Fibroblast of upper back skin (primary cell): ENCODE measurements at regions not wholly inside any gene's neighbourhood (a gene's known extent, or its start where the extent isn't known, plus 50 kb on each side); places are given as distances from the start of the nearest gene placed in this dataset.

Source experiments
- DNase-seq: peaks from one replicate; pipeline ENCODE4 v3.0.0-alpha.2; 2013

DNA sequence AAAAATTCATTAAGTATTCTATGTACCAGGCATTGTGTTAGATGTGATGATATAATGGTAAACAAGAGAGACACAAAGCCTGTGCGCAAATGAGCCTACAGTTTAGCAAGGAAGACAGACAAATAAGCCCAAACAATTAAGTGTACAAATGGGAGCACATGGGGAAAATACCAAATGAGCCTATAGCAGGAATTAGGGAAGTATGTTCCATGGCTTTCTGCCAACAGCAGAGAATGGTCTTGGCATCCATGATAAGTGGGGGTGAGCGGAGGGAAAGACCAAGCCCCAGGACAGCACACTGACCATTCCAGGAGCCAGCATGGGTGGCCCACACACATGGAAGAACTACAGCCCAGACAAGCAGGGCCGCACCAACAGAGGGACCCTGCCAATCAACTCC, 369.7 kb downstream of the DEPDC1B start:
- DNase-seq = no peak

DNA sequence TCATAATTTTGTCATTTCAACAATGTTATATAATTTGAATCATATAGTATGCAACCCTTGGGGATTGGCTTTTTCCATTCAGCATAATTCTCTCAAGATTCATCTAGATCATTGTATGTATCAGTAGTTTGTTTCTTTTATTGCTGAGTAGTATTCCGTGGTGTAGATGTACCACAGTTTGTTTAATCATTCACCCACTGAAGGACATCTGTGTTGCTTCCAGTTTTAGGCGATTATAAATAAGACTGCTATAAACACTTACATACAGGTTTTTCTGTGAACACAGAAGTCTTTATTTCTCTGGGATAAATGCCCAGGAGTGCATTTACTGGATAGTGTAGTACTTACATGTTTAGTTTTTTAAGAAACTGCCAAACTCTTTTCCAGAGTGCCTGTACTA, 374.1 kb downstream of the DEPDC1B start:
- no peak for DNase-seq

DNA sequence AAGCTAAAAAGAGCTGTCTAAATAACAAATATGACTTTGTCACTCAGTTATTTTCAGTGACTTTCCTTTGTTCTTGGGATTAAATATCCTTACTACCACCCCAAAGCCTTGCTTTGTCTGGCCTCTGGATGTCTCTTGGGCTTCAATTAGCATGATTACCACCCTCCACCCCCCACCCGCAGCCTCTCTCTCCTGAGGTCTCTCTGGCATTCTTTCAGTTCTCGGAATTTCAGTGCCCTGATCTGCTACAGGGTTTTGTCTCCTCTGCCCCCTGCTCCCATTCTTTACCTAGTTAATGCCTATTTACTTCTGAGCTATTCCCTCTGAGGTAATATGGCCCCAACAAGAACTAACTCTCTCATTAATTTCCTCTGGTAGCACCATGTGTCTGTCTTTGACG, 376.4 kb downstream of the DEPDC1B start:
- DNase-seq = no peak

DNA sequence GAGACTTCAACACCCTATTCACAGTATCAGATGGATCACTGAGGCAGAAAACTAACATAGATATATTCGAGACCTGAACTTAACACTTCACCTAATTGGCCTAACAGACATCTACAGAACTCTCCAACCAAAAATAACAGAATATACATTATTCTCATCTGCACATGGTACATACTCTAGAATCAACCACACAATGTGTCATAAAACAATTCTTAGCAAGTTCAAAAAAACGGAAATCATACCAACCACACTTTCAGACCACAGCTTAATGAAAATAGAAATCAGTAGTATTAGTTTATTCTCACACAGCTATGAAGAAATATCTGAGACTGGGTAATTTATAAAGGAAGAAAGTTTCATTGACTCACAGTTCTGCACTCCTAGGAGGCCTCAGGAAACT, 387.9 kb downstream of the DEPDC1B start:
- DNase-seq = no peak

DNA sequence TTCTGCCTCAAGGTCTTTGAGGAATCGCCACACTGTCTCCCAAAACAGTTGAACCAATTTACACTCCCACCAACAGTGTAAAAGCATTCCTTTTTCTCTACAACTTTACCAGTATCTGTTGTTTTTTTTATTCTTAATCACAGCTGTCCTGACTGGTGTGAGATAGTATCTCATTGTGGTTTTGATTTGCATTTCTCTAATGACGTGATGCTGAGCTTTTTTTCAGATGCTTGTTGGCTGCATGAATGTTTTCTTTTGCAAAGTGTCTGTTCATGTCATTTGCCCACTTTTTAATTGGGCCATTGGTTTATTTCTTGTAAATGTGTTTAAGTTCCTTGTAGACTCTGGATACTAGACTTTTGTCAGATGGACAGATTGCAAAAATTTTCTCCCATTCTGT, 400.0 kb downstream of the DEPDC1B start:
- no peak for DNase-seq

DNA sequence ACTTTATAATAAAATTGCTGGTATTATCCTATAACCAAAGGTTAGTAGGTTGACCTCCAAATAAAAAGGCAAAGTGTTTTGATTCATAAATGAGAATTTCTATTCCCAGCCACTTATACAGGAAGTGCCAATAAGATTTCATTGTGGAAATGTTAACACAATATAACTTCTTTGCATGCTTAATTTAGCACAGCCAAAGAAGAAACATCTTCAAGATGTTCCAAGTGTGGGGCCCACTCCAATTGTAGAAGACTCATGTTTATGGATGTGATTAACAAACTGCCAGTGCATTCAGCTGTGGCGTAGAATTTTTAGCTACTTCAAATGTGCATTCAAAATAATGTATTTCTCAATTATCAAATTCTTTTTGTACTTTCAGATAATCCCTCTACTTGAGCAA, 402.3 kb downstream of the DEPDC1B start:
- DNase-seq = no peak

DNA sequence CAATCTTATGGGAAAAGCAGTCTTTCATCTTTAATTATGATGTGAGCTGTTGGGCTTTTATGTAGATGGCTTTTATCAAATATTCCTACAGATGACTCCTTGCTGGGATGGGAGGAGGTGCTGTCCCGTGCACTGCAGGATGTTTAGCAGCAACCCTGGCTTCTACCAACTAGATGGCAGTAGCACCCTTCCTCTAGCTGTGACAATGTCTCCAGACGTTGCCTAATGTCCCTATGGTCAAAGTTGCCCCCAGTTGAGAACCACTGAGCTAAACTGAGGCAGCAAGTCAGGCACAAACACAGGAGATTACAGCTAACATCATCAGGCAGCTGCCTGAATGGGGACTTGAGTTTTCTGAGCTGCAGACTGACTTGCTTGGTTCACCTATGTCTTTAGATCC, 401.9 kb upstream of the PDE4D start:
- DNase-seq = peak; percentile 42

DNA sequence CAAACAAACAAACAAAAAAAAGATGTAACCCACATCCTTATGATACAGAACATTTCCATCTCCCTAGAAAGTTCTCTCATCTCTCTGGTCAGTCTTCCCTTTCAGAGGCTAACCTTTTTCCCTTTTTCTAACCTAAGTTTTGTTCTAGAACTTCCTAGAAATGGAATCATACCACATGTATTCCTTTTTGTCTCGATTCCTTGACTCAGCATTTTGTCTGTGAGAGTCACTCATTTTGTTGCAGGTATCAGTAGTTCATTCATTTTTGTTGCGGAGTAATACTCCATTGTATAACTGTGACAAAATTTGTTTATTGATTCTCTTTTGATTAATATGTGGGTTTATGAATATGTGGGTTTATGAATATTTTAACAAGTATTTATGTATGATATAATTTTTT, 400.0 kb upstream of the PDE4D start:
- no peak for DNase-seq

DNA sequence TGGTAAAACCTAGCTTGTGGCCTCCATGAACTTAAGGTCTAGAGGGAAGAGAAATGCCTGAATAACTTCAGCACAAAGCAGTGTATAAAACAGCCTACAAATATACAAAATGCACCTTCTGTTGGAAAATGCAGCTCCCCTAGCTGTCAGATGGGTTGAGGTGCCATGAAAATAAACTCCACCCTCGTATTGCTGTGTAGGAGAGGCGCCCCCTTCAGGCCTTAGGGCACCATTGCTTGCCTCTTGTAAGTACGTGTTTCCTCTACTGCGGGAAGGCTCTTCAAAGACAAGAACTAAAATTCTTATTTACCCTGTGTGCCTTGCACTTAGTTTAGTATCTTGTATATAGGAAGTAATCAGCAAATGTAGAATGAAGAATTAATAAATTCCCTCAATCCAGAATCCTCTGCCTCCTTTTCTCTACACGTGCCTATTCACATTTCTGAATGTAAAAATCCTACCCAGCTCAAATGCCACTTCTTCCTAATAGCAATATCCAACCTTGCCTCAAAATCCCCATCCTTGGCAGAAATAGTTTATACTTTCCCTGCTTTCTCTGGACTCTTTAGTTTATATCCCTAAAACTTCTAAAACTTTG, 393.7 kb upstream of the PDE4D start:
- peak; percentile 69 for DNase-seq

DNA sequence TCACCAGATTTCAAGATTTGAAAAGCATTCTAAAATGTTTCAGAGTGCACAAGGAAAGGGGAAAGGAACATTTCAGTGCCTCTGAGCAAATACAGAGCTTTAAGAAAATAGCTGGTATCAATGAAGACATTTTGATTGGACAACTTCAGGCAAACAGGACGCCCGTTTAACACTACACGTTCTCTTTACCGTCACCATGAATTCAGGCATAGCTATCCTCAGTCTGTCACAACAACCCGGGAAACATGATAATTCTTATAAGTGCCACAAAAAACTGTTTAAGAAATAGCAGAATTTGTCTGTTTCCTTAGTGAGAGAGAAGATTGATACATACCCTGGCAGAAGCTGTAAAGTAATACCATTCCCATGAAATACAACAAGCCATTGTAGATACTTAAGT, 392.4 kb upstream of the PDE4D start:
- no peak for DNase-seq

DNA sequence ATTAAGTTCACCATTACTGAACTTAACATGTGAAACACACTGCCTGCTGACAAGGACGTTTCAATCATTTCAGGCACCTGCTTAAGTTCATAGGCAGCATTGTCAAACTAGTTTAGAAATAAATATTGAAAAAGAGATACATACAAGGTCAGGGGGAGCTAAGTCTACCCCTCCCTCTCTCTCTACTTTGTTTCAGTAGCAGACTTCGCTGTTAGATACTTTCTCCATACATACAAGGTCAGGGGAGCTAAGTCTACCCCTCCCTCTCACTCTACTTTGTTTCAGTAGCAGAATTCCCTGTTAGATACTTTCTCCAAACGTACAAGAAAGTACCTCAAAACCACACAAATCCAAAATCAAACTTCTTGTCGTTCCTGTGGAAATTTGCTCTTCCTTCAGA, 387.4 kb upstream of the PDE4D start:
- DNase-seq = no peak

DNA sequence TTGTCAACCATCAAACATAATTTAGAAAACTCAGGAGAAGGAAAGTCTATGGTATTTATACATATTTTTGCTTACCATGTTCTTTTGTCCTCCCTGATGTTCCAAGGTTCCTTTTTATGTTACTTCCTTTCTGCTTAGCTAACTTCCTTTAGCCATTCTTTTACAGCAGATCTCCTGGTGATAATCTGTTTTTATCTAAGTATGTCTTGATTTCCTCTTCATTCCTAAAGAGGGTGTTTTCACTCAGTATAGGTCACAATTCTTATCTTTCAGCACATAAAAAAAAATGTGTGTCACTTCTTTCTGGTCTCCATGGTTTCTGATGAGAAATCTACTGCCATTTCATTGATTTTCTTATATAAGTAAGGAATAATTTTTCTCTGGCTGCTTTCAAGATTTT, 384.4 kb upstream of the PDE4D start:
- DNase-seq = no peak

DNA sequence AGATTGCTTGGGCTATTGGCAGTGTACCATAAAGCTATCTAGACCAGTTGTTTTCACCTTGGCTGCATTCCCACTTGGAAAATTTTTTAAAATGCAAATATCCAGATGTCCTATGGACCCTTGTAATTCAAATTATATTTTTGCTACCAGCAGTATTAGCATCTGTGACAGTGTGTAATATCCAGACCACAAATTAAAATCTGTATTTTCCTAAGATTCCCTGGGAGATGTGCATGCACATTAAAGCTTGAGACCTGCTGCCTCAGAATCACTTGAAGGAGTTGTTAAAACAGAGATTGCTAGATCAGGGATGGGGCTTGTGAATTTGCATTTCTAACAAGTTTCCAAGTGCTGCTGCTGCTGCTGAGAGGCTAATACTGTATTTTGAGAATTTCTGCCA, 381.2 kb upstream of the PDE4D start:
- peak; percentile 5 for DNase-seq

DNA sequence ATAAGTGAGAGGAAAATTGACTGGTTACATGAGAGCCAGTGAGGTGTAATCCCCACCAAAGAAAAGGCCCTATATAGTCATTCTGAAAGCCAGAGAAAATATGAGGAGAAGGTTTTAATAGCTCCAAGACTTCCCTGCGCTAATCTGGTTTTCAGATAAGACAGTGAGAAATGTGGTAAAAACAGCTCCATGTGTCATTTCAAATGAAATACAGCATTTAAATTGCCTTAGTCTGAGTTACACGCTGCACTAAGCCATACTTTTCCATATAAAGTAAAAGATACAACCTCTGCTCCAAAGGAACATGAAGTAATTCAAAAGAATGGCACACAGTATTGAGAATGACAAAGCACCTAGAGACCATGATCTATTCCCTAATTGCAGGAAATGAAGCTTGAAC, 378.0 kb upstream of the PDE4D start:
- DNase-seq = peak; percentile 23

DNA sequence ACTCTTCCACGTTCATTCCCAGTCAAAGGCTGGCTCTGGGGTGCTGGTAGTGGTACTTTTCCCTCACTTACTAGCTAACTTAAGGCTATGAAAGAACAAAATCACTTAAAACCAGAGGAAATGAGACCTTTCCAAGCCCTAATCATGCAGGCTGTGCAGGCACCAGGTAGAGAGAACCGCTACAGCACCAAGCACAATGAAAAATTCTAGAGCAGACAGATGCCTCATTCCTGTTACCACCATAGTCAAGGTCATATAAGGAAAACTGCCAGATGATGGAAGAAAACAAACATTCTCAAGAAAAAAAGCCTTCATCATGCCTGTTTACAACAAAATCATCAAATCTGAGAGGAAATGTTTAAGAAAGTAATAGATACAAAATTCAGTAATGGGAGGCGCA, 374.4 kb upstream of the PDE4D start:
- DNase-seq = no peak

DNA sequence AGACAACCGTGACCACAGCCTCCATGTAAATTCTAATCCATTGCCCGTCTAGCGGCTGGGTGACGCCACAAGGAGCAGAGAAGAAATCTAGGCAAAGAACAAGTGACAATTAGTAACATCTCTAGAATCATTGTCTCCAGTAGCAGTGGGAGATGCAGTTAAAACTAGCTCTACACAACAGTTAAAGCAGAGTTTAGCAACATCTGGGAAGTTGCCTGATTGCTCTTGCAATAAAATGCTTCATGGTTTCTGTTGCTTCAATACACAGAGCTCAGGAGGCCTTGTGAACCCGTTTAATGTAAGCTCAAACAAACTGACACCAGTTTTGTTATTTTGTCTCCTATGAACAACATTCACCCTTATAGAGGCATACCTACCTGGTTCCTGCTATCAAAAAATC, 369.8 kb upstream of the PDE4D start:
- DNase-seq = no peak

DNA sequence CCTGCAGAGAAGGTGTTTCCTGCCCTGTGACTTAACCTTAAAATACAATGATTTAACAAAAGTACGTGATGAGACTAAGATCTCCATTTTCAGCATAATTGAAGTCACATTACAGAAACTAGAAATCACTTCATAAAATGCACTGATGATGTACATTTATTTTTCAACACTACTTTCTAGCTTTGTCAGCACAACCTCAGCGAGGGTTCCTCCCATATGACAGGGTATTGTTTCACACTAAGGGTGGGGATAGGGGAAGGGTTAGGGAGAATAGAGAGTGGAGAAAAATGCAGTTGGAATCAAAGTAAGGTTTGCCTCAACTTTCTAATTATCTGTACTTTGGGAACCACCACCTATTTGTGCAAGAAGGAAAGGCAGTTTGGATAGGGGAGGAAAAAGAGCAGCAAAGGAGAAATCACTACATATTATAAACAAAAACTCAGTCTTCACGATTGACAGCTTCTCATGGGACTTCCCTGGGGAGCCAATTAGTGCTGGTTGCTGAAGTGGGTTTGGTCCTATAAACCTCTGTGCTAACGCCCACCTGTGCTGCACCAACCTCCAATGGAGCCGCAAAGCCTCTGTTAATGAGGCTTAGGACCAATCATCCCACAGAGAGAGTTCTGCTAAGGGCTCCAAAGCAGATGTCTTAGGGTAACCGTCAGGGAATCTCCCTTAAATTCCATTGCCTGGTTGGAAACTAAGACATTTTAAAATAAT, 369.2 kb upstream of the PDE4D start:
- no peak for DNase-seq

DNA sequence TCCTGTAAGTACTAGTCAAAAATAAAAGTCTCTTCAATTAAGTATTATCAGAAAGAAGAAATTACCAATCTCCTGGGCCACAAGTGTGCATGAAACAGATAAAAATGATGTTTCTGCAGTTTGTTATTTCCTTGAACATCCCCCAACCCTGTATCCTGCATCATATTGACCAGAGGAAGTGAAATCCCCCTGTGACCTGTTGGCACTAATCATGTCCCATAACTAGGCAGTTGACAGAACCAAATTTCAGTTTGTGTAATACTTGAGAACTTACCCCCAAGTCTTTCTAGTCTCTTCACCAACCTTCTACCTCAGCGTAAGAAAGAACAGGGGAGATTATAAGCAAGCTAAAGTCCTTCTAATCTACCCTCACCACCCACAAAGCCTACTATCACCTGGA, 368.2 kb upstream of the PDE4D start:
- DNase-seq = no peak

DNA sequence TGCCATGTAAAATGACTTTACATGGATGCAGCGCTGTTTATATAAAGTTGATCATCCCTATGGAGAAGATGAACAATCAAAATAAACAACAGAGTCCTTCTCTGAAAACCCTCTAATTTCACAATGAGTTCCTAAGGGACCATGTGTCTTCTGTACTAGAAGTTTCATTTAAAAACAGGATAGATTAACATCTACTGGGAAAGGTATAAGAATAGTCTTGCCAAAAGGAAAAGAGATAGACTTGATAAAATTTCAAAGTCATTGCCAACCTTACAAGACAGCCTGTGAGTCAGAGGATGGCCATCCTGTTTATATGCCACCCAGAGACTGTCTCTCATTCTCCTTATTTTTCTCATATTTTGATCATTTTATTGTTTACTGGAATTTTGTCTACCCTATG, 367.1 kb upstream of the PDE4D start:
- DNase-seq = no peak

DNA sequence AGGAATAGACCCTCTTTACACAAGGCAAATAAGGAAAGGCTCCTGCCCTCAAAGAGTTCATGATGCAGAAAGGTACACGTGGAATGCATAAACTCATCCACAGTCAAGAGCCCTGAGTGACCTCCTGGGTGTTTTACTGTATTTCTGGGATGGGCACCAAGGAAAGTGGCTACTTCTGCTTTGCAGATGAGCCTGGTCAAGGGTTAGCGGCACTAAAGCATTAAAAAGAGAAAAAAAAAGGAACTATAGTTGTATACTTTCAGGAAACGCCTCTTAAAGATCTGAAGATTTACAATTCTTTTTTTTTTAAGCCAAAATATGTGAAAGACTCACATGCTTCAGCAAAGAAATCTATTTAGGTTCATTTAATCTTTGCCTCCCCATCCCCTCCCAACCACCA, 366.2 kb upstream of the PDE4D start:
- no peak for DNase-seq

DNA sequence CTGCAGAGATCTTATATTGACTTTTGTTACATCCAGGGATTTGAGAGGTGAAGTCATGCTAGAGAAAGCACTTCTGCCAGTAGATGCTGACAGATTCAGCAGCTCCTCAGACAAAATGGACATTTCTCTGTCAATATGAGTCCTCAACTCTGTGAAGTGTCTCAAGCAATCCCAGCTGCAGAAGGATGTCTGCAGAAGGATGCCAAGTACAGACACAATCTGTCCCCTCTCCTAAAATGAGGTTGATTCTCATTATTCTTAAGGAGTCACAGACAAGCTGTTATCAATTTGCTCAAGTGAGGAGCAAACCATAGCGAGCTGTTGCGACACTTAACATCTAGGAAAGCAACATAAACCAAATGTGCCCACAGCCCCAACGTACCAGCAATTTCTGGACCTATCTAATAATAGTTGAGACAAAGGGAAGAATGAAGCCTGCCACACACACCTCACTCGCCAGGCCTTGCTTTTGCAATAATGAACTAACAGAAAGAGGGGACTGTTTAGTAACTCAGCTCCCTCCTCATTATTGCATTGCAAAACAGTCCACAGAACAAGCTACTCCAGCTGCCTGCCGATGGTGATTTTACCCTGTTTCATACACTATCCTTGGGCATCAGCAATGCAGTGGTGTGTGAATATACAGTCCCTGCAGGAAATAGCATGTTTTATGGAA, 364.2 kb upstream of the PDE4D start:
- DNase-seq = no peak

DNA sequence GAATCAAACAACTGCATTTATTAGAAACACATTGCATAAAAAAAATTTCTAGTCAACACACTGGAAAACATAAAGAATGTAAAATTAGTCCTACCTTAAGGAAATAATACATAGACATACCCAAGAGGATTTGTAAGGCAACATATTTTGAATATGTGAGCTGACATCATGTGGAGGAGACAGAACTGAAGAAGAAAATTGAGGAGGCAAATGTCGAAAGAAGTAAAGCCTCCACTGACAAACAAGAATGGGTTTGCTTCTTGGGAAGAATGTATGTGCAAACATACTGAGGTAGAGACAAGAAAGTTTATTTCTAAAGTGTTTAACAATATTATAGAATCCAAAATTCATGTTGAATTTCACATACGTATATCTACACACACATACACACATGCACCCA, 363.0 kb upstream of the PDE4D start:
- no peak for DNase-seq

DNA sequence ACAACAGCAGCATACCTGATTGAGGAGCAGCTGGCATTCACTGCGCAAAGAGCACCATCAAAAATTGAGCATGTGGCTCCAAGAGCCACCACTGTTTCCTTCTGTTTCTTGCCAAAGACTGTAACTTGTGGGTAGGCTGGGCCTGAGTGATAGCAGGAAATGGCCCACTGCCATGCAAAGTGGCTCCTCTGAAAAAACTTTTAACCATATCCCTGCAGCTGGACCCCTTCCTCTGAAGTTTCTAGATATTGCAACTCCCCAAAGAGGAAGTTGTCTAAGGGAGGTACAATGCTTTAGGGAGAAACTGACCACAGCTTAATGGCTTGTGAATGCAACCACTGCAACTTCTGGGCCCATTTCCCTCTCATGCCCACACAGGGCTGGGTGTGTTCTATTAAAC, 355.4 kb upstream of the PDE4D start:
- no peak for DNase-seq

DNA sequence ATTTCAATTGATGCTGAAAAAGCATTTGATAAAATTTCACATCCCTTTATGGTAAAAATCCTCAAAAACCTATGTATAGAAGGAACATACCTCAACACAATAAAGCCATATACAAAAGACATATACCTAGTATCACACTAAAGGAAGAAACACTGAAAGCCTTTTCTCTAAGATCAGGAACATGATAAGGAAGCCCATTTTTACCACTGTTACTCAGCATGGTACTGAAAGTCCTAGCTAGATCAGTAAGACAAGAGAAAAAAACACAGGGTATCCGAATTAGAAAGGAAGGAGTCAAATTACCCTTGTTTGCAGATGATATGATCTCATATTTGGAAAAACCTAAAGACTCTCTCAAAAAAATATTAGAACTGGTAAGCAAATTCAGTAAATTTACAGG, 350.2 kb upstream of the PDE4D start:
- no peak for DNase-seq
